ENCODE measurements at regions not wholly inside any gene's neighbourhood (a gene's known extent, or its start where the extent isn't known, plus 50 kb on each side); places are given as distances from the start of the nearest gene placed in this dataset.

GRCh38 chr4:23516716-23517115, 373.1 kb downstream of the PPARGC1A start:
- no peak for TF ChIP-seq CTCF (IDR thresholded peaks at IDR 0.05)
- no peak for TF ChIP-seq POLR2AphosphoS5 (IDR thresholded peaks at IDR 0.05)

Measured in prostate gland (tissue), 2 donors.